ENCODE measurements at regions not wholly inside any gene's neighbourhood (a gene's known extent, or its start where the extent isn't known, plus 50 kb on each side); places are given as distances from the start of the nearest gene placed in this dataset.

DNA sequence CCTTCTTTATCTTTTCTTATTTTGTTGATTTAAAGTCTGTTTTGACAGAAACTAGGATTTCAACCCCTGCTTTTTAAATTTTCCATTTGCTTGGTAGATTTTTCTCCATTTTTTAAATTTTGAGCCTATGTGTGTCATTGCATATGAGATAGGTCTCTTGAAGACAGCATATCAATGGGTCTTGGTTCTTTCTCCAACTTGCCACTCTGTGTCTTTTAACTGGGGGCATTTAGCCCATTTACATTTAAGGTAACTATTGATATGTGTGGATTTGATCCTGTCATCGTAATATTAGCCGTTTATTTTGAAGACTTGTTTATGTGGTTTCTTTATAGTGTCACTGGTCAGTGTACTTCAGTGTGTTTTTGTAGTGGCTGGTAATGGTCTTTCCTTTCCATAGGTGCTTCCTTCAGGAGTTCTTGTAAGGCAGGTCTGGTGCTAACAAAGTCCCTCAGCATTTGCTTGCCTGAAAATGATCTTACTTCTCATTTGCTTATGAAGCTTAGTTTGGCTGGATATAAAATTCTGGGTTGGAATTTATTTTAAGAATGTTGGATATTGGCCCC is 223.9 kb downstream of the USP25 start:
- H3K27ac ChIP-seq, result no peak overlapping the region
- DNase-seq (no peak), ATAC-seq (no peak)
- H3K9me3 ChIP-seq, result peaks cover 0 to 62% (median 18%) of the 10 kb centered on the region in 12 donors
- TF ChIP-seq POLR2A (IDR thresholded peaks at IDR 0.05) (no peak), CTCF (IDR thresholded peaks at IDR 0.05) (no peak)
- H3K4me3 ChIP-seq, result no peak overlapping the region
- WGBS, 4 donors, result 95 to 100% (median 97%) methylated on average over 2 of the region's 2 CpGs
- intact Hi-C loops (cut with DNase I), result no loop called here
- H3K36me3 ChIP-seq, result no peaks in the 10 kb centered on the region
- H3K27me3 ChIP-seq, result no peaks in the 10 kb centered on the region
- no peaks in the 10 kb centered on the region for H3K4me1 ChIP-seq

DNA sequence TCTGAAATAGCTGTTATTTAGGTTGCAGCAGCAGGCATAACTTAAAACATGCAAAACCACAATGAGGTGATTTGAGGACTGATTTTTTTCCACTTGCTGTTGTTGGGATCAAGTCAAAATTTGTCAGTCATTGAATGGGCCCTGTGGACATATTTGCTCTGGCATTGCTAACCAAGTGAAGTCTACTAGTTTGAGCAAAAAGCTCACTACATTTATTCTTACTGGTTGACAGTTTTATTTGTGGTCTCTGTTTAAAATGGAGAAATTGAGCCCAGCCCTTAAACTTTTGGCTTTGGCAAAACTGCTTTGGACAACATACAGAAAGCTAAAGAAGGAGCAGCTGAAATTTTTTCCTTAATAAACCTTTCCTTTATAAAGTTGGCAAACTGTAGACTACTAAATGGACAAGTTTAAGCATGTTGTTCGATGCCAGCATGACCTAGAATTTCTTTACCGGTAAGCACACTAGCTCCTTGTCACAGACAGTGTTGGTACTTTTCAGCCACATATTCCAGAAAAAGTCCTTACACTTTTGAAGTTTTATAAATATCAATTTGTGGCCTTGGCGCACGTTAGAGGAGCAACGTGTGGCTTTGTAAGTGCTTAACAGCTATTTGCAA is 234.6 kb downstream of the USP25 start:
- Histone ChIP-seq H3K27ac (no peak overlapping the region), H3K9me3 (no peaks in the 10 kb centered on the region), H3K36me3 (no peaks in the 10 kb centered on the region), H3K4me1 (no peaks in the 10 kb centered on the region), H3K27me3 (no peaks in the 10 kb centered on the region), H3K4me3 (no peak overlapping the region)
- intact Hi-C loops (cut with DNase I), result no loop called here
- 83 to 86% (median 86%) methylated on average over 5 of the region's 5 CpGs for WGBS, 4 donors
- ATAC-seq (no peak), DNase-seq (no peak)
- TF ChIP-seq POLR2A (IDR thresholded peaks at IDR 0.05) (no peak), CTCF (IDR thresholded peaks at IDR 0.05) (no peak)

- TF ChIP-seq POLR2A (IDR thresholded peaks at IDR 0.05), result no peak
- no peak for TF ChIP-seq CTCF (IDR thresholded peaks at IDR 0.05)
- intact Hi-C loops (cut with DNase I), result no loop called here
Measured at GRCh38 chr21:15966231-15966630, 236.4 kb downstream of the USP25 start.

GRCh38 chr21:15966651-15967050 is 236.9 kb downstream of the USP25 start:
- Histone ChIP-seq H3K4me3 (no peak overlapping the region), H3K27me3 (no peaks in the 10 kb centered on the region), H3K4me1 (no peaks in the 10 kb centered on the region), H3K27ac (no peak overlapping the region), H3K9me3 (no peaks in the 10 kb centered on the region), H3K36me3 (no peaks in the 10 kb centered on the region)
- ATAC-seq (no peak), DNase-seq (no peak)
- no peak for TF ChIP-seq CTCF (IDR thresholded peaks at IDR 0.05)
- no peak for TF ChIP-seq POLR2A (IDR thresholded peaks at IDR 0.05)
- 84 to 100% (median 93%) methylated on average over 1 of the region's 1 CpG for WGBS, 4 donors
- intact Hi-C loops (cut with DNase I), result no loop called here

More at GRCh38 chr21:15966231-15966630, 236.4 kb downstream of the USP25 start:
- Histone ChIP-seq H3K27ac (no peak overlapping the region), H3K4me3 (no peak overlapping the region), H3K36me3 (no peaks in the 10 kb centered on the region), H3K27me3 (no peaks in the 10 kb centered on the region), H3K4me1 (no peaks in the 10 kb centered on the region), H3K9me3 (no peaks in the 10 kb centered on the region)
- no peak for ATAC-seq
- no peak for DNase-seq
- WGBS, 4 donors, result 66 to 83% (median 75%) methylated on average over 2 of the region's 2 CpGs

Data from heart left ventricle (tissue), 16 donors.